ENCODE measurements at regions not wholly inside any gene's neighbourhood (a gene's known extent, or its start where the extent isn't known, plus 50 kb on each side); places are given as distances from the start of the nearest gene placed in this dataset.

DNA sequence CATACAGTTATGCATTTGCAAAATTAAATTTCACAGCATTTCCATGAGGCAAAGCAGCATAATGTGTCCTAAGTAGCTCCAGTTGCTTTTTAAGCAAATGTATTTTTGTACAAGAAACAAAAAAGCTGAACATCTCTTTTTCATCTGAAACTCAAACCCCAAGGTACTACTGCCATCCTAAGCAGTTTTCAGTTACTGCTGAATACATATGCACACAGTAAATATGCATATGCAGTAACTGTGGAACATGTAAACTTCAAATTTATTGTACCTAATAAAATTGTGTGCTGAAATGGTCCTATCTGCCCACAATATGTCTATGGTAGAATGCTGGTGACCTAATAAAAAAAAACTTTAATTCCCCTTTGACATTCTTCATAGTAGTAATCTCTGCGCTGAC is 458.6 kb upstream of the INTU start:
- TF ChIP-seq POLR2AphosphoS5 (IDR thresholded peaks at IDR 0.05; ENCODE audit: insufficient read depth in 1 of 2, low read depth in 1 of 2) = no peak
- no peak for TF ChIP-seq POLR2A (IDR thresholded peaks at IDR 0.05)
- TF ChIP-seq, protein P1, sequence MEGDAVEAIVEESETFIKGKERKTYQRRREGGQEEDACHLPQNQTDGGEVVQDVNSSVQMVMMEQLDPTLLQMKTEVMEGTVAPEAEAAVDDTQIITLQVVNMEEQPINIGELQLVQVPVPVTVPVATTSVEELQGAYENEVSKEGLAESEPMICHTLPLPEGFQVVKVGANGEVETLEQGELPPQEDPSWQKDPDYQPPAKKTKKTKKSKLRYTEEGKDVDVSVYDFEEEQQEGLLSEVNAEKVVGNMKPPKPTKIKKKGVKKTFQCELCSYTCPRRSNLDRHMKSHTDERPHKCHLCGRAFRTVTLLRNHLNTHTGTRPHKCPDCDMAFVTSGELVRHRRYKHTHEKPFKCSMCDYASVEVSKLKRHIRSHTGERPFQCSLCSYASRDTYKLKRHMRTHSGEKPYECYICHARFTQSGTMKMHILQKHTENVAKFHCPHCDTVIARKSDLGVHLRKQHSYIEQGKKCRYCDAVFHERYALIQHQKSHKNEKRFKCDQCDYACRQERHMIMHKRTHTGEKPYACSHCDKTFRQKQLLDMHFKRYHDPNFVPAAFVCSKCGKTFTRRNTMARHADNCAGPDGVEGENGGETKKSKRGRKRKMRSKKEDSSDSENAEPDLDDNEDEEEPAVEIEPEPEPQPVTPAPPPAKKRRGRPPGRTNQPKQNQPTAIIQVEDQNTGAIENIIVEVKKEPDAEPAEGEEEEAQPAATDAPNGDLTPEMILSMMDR (IDR thresholded peaks at IDR 0.05) = no peak
- no peak for DNase-seq (ENCODE audit: extremely low spot score in 2 of 2)
- H3K27me3 ChIP-seq = no peaks in the 10 kb centered on the region
- H3K9me3 ChIP-seq = no peaks in the 10 kb centered on the region
- H3K27ac ChIP-seq = no peak overlapping the region
- intact Hi-C loops (cut with DNase I) = no loop called here
- H3K4me3 ChIP-seq = no peak overlapping the region
- no peaks in the 10 kb centered on the region for H3K36me3 ChIP-seq
- no peaks in the 10 kb centered on the region for H3K4me1 ChIP-seq

DNA sequence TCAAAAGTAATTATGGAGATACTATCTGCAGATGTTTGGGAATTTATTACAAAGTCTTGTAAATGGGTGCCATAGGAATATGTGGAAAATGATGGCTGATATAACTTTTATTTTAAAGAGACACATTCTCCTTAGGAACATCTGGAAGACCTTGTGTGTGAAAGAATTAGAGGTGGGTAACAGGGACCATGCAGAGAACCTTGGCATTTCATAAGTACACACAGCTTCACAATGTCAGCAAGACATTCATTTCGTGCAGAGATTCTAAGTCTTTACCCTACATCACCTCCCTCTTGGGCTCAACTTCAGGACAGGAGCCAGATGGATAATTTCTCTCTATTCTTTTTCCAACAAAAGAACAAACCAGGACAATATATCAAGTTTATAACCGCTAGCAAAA is 458.1 kb upstream of the INTU start:
- no peaks in the 10 kb centered on the region for H3K36me3 ChIP-seq
- no peaks in the 10 kb centered on the region for H3K4me1 ChIP-seq
- no peak overlapping the region for H3K27ac ChIP-seq
- TF ChIP-seq, protein P1 (IDR thresholded peaks at IDR 0.05) = no peak
- TF ChIP-seq POLR2AphosphoS5 (IDR thresholded peaks at IDR 0.05; ENCODE audit: insufficient read depth in 1 of 2, low read depth in 1 of 2) = no peak
- no peak for TF ChIP-seq POLR2A (IDR thresholded peaks at IDR 0.05)
- H3K27me3 ChIP-seq = no peaks in the 10 kb centered on the region
- intact Hi-C loops (cut with DNase I) = no loop called here
- H3K4me3 ChIP-seq = no peak overlapping the region
- H3K9me3 ChIP-seq = no peaks in the 10 kb centered on the region
- no peak for DNase-seq (ENCODE audit: extremely low spot score in 2 of 2)

DNA sequence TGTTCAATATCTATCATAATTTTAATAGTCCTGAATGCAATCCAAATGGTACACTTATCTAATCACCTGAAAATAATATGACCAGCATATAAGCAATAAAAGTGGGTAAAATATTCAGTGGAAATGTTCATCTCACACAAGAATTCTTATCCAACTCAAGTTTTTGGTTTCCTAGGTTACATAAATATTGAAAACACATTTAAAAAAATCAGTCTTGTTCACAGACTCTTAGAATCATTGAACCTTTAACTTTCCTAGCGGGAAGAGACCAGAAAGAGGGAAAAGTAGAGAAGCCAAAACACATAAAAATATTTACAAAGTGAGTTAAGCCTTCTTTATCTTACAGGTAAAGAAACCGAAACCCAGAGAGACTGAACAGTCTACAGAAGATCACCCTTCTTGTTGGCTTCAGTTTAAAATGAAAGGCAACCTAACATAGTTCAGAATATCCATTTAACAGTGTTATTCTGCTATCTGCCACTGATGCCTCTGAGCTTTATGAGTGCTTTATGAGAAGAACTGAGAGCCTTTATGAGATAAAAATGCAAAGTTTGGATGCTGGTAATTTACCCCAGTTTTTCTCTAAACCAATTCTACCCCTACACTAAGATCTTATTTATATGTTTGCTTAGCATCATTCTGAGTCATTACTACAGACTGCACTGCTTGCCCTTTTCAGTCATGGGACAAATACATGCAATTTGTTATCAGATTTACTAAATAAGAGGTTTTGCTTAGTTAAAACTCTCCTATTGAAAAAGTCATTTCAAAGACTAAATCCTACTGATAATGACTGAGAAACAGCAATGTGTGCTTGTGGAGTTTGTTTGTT is 453.3 kb upstream of the INTU start:
- intact Hi-C loops (cut with DNase I) = no loop called here
- Histone ChIP-seq H3K27me3 (no peaks in the 10 kb centered on the region), H3K36me3 (no peaks in the 10 kb centered on the region), H3K4me1 (peaks cover 4% of the 10 kb centered on the region), H3K27ac (no peak overlapping the region), H3K4me3 (no peak overlapping the region), H3K9me3 (no peaks in the 10 kb centered on the region)
- TF ChIP-seq POLR2A (IDR thresholded peaks at IDR 0.05) = no peak
- TF ChIP-seq, protein P1 (IDR thresholded peaks at IDR 0.05) = no peak
- TF ChIP-seq POLR2AphosphoS5 (IDR thresholded peaks at IDR 0.05; ENCODE audit: insufficient read depth in 1 of 2, low read depth in 1 of 2) = no peak
- DNase-seq (ENCODE audit: extremely low spot score in 2 of 2) = no peak

DNA sequence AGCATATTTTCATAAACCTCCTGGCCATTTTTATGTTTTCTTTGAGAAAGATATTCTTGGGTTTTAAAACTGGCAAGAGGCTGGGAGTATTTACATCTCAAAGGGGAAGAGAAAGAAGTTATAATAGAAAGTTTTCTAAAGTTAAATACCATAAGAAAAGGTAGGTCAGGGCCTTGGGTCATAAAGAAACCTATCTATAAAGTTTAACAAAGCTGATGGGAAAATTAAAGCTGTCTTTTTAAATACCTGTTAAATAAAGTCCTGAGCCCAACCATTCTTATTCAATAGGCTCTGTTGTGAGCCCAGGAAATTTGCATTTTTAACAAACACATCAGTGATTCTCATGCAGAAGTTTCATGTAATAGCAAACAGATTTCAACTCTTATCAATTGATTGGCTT is 451.8 kb upstream of the INTU start:
- TF ChIP-seq, protein P1 (IDR thresholded peaks at IDR 0.05) = no peak
- no peak for TF ChIP-seq POLR2AphosphoS5 (IDR thresholded peaks at IDR 0.05; ENCODE audit: insufficient read depth in 1 of 2, low read depth in 1 of 2)
- TF ChIP-seq POLR2A (IDR thresholded peaks at IDR 0.05) = no peak
- Histone ChIP-seq H3K36me3 (no peaks in the 10 kb centered on the region), H3K4me1 (peaks cover 4% of the 10 kb centered on the region), H3K27me3 (no peaks in the 10 kb centered on the region), H3K27ac (no peak overlapping the region), H3K4me3 (no peak overlapping the region), H3K9me3 (no peaks in the 10 kb centered on the region)
- intact Hi-C loops (cut with DNase I) = no loop called here
- DNase-seq (ENCODE audit: extremely low spot score in 2 of 2) = no peak

DNA sequence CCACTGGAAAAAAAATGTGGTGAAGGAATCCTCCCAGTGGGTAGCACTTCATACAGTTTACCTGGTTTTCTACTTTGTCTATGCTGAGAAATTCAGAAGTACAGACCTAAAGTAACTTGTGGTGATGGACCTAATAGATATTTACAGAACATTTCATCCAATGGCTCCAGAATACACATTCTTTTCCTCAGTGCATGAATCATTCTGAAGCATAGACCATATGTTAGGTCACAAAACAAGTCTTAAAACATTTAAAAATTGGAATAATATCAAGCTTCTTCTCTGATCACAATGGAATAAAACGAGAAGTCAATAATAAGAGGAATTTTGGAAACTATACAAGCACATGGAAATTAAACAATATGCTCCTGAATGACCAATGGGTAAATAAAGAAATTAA is 450.1 kb upstream of the INTU start:
- Histone ChIP-seq H3K9me3 (no peaks in the 10 kb centered on the region), H3K4me3 (no peak overlapping the region), H3K36me3 (no peaks in the 10 kb centered on the region), H3K4me1 (peaks cover 4% of the 10 kb centered on the region), H3K27ac (no peak overlapping the region), H3K27me3 (no peaks in the 10 kb centered on the region)
- TF ChIP-seq, protein P1 (IDR thresholded peaks at IDR 0.05) = no peak
- no peak for TF ChIP-seq POLR2A (IDR thresholded peaks at IDR 0.05)
- no peak for TF ChIP-seq POLR2AphosphoS5 (IDR thresholded peaks at IDR 0.05; ENCODE audit: insufficient read depth in 1 of 2, low read depth in 1 of 2)
- DNase-seq (ENCODE audit: extremely low spot score in 2 of 2) = no peak
- intact Hi-C loops (cut with DNase I) = no loop called here
